C4-2B (cell line): ENCODE measurements at regions not wholly inside any gene's neighbourhood (a gene's known extent, or its start where the extent isn't known, plus 50 kb on each side); places are given as distances from the start of the nearest gene placed in this dataset.

Source experiments
- H3K27ac ChIP-seq: fragments of 450-650 bp; 2 replicates; pipeline ENCODE4 v1.5.1; 2017
- ZFX ChIP-seq: fragments of 450-650 bp; IDR thresholded peaks from 2 replicates; pipeline ENCODE4 v1.6.1; 2017
- TF ChIP-seq, protein P1 (sequence below): fragments of 450-650 bp; conservative IDR thresholded peaks from 2 replicates; pipeline ENCODE4 v1.5.1; 2017; ENCODE audit warnings: mild to moderate bottlenecking

DNA sequence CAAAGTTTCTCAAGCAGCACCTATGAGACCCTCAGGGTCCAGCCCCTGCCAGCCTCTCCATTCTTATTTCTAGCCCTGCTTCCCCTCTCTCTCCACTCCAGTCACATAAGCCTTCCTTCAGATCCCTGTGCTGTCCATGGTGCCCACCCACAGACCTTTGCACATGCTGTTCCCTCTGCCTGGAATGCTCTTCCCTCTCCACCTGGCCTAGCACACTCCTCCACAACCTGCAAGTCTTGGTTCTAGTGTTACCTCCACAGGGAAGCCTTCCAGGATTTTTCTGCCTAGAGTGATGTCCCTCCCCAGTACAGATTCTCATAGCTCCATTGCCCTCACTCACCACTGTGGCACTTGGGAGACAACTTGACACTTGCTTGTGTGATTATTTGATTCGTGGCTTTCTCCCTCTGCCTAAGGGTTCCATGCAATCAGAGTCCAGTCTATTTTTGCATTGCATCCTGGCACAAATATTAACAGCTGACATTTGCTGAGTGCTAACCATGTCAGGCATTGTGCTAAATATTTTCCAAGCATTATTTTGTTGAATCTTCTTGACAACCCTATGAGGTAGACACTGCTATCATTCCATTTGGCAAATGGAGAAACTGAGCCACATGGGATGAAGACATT lies 127.3 kb downstream of the SYF2 start:
- TF ChIP-seq ZFX, result no peak
- TF ChIP-seq, protein P1, sequence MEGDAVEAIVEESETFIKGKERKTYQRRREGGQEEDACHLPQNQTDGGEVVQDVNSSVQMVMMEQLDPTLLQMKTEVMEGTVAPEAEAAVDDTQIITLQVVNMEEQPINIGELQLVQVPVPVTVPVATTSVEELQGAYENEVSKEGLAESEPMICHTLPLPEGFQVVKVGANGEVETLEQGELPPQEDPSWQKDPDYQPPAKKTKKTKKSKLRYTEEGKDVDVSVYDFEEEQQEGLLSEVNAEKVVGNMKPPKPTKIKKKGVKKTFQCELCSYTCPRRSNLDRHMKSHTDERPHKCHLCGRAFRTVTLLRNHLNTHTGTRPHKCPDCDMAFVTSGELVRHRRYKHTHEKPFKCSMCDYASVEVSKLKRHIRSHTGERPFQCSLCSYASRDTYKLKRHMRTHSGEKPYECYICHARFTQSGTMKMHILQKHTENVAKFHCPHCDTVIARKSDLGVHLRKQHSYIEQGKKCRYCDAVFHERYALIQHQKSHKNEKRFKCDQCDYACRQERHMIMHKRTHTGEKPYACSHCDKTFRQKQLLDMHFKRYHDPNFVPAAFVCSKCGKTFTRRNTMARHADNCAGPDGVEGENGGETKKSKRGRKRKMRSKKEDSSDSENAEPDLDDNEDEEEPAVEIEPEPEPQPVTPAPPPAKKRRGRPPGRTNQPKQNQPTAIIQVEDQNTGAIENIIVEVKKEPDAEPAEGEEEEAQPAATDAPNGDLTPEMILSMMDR, result no peak
- no peak overlapping the region for H3K27ac ChIP-seq

DNA sequence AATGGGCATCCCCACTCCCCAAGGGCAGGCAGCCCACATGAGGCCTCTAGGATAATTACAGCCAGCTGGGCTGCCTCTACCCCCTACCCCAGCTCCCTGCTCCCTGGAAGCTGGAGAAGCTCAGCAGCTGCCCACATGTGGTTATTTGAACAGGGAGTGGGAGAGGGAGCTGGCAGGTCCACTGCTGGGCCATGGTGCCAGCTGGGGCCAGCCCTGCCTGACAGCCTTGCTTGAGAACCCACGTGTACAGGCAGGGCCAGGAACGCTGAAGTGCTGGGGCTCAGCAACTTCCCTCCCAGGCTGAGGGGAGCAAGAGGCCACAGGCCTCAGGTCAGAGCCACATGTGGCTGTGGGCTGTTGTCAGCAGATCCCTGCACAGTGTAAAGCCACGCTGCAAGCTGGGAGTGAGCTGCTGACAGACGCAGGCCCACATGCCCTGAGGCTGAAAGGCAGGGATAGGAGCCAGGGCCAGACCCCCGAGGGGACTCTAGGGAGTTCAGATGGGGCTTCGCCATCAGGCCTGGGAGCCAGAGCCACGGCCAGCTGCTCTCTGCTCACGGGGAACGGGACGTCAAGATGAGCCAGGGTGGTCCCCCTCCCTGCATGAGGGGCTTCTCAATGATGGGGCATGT lies 129.0 kb downstream of the SYF2 start:
- no peak overlapping the region for H3K27ac ChIP-seq
- TF ChIP-seq, protein P1, result no peak
- TF ChIP-seq ZFX, result no peak

DNA sequence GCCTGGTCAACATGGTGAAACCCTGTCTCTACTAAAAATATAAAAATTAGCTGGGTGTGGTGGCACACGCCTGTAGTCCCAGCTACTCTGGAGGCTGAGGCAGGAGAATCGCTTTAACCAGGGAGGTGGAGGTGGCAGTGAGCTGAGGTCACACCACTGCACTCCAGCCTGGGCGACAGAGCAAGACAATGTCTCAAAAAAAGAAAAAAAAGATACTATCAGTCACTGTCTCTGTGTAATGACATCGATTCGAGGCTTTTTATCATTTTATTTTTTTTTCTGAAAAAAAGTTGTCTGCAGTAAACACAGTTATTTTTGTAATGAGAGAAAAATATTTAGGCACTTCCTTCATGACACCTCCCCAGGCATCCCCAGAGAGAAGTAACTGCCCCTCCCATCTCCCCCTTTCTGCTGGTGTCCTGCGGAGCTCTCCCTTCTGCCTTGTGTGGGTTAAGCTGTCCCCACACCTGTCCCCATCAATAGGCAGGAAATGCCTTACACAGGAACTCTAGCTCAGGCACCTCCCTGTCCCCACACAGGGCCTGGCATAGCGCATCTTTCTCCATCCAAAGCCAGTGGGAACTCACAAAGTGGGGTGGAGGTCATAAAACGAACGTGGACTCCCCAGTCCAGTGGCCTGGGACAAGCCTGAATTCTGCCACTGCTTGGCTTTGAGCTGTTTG lies 132.0 kb downstream of the SYF2 start:
- H3K27ac ChIP-seq, result no peak overlapping the region
- TF ChIP-seq, protein P1, result no peak

DNA sequence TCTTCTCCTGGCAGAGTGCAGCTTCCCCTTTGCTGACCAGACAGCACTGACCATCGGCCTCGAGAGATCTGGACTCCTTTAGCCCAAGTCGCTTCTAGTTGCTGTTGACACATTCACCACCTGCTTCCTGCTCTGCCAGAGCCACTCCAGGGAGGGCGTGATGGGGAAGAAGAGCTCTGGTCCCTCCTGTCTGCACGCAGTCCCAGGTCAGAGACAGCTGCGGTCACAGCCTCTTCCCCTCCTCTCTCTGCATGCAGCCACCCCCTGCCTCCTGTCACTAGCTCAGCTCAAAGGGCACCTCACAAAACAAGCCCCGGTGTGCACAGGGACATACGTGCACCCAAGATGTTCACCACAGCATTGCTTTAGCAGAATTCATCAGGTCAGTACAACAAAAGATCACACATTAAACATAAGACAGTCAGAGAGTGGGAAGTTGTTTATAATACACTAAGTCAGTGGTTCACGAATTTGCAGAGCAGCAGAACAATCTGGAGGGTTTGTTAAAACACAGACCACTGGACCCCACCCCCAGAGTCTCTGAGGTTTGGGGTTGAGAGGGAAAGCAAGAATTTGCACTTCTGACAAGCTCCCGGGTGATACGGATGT lies 132.9 kb downstream of the SYF2 start:
- TF ChIP-seq, protein P1, result no peak
- TF ChIP-seq ZFX, result no peak
- H3K27ac ChIP-seq, result no peak overlapping the region

DNA sequence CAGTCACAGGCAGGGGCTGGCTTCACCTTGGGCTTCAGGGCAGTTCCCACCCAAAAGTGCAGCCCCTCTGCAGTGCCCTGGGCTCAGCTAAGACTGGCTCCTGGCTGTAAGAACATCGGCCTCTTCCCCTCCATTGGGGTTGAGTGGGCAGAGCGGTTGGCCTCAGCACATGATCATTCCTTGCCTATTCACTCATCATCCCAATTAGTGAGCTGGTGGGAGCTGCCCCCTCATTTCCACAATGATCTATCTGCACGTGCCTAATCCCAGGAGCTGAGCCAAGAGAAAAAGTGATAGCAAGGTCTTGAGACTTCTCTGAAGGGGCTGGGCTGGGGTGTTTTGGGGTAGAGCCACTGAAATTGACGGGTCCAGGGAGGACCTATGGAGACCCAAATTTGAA lies 133.6 kb downstream of the SYF2 start:
- no peak overlapping the region for H3K27ac ChIP-seq

DNA sequence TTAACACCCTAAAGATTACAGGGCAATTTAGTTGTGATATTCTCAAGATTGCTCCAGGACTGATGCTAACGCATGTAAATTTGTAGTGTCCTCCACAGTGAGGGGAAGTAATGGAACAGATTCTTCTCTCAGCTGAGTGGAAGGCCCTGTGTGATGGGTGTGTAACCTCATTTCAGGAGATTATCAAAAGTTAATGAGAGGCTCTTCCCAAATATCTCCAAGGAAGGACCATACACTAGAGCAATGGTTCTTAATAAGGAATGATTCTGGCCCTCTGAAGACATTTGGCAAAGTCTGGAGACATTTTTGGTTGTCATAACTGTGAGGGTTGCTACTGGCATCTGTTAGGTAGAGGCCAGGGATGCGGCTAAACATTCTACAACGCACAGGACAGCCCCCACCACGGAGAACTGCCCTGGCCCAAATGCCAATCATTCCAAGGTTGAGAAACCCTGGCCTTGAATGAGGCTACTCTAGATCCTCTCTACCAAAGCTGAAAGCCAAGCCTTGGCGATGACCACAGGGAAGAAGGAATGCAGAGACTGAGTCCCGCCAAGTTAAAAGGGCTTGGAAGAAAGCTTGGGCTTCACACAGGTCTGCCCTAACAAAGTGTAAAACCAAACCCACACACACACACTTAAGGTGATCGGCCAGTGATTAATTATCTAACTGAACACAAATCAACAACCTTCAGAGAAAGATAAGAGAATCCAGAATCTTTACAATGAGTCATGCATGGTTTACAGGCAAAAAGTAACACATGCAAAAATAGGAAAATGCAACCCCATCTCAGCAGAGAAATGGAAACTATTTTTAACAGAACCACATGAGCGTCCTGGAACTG lies 135.8 kb downstream of the SYF2 start:
- no peak overlapping the region for H3K27ac ChIP-seq
- TF ChIP-seq, protein P1, result no peak
- no peak for TF ChIP-seq ZFX

More for the DNA sequence above, 133.6 kb downstream of the SYF2 start:
- TF ChIP-seq, protein P1, result no peak
- no peak for TF ChIP-seq ZFX
